ENCODE measurements at regions not wholly inside any gene's neighbourhood (a gene's known extent, or its start where the extent isn't known, plus 50 kb on each side); places are given as distances from the start of the nearest gene placed in this dataset.

DNA sequence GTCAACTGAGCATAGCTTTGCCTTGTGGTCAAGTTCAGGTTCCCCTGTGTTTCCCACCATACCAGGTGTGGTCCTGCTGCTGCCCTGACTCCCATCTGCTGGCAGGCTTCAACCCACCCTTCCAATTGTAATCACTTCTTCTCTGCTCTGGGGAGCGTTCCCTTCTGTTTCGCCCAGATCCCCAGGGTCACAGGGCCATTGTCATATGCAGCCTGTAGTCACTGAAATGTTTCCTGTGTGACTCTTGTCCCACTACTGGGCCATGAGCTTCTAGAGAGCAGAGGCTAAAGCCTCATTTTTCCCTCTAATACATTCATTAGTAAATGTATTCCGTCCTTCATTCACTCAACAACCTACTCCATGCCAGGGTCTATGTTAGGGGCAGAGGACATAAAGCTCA lies 75.0 kb upstream of the LAPTM4A start:
- TF ChIP-seq ZNF274 (IDR thresholded peaks at IDR 0.05; ENCODE audit: low read depth, low read length) (no peak), YY1 (IDR thresholded peaks at IDR 0.05; ENCODE audit: insufficient read depth, insufficient read length) (no peak), SUZ12 (IDR thresholded peaks at IDR 0.05; ENCODE audit: extremely low read depth, insufficient read depth, insufficient read length) (no peak)
